HG03439 (cell line): ENCODE measurements at regions not wholly inside any gene's neighbourhood (a gene's known extent, or its start where the extent isn't known, plus 50 kb on each side); places are given as distances from the start of the nearest gene placed in this dataset.

Experiments
- ATAC-seq: cut with Tn5 transposase; IDR thresholded peaks from one replicate; pipeline ENCODE4 v1.9.1; 2021; ENCODE audit warnings: mild to moderate bottlenecking, moderate library complexity; ENCODE audit not compliant: unreplicated experiment

DNA sequence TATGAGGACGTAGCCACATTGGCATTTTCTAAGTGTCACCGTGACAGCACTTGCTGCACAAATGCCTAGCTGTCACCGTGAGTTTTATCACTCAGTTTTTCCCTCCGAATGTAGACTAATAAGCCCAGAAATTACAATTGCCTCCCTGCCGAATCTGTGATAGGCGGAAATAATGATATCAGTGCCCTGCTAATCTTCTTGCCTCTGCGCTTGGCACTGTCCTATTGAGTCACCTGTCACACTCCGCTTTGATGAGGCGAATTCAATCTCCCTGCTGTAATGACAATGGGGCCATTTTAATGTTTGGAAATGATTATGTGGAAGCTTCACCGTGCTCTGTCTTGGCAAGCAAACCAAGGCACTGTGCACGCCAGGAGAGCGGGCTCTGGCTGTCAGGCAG, 112.8 kb downstream of the LINC00237 start:
- no peak for ATAC-seq

DNA sequence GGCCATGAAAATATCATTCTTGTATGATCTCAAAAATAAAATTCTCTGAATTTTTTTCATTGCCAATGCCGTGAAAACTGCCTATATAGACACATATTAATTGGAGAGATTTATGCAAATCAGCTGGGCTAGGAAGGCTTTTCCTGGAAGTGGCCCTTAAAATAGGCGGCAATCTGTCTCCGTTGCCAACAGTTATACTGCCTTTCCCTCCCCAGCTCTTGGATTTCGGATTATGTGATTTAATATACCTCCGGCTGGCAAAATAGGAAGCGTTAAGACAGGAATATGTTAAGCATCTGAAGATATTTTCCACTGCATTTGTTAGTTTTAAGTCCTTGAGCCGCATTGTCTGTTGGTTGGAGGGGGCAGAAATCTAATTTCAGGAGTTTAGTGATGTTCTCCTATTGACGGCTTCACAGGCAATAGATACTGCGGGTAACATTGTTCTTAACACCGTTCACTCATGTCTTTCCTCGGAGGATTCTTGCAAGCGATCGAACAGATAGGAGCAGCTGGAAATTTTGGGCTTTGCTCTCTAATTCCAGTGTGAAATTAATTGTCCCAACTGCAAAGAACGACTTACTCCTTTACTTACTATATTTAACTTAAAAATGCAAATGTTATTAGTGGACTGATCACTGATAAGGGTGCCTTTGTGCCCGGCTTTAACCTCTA, 113.3 kb downstream of the LINC00237 start:
- no peak for ATAC-seq

DNA sequence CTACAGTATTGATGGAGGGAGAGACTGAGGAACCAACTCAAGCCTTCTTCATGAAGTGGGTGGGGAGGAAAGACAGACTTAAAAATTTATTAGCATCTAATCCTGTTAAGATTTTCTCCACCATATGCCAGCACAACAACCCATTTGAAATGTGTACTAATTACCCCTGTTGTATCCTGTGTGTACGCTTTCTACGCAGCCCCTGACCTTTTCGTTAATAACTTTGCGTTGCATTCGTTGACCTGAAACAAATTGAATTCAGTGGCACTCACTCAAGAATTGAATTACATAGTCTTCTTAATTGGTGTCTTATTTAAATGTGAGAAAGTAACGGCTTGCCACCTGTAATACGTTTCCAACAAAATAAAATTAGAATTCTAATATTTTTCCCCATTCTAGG, 113.9 kb downstream of the LINC00237 start:
- no peak for ATAC-seq

DNA sequence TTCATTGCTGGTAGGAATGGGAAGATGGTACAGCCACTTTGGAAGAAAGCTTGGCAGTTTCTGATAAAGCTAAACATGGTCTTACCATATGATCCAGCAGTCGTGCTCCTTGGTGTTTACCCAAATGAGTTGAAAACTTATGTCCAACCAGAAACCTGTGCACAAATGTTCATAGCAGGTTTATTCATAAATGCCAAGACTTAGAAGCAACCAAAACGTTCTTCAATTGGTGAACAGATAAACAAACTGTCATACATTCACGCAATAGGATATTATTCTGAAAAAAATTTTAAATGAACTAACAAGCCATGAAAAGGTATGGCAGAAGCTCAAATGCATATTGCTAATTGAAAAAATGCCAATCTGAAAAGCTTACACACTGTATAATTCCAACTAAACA, 117.1 kb downstream of the LINC00237 start:
- ATAC-seq, result no peak

DNA sequence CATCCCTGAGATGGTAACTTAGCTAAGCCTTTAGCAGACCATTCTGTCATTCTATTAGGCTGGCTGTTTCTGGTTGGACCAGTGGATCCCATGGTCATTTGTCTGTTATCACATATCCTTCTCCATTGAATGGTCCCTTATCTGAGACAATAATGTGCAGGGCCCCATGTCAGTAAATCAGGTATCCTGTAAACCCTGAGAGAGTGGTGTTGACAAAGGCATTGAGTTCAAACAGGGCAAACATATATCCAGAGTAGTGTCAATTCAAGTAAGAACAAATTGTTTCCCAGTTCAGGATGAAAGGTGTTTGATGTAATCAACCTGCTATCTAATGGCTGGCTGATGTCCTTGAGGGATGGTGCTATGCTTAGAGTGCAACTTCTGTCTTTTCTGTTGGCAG, 126.2 kb downstream of the LINC00237 start:
- no peak for ATAC-seq

DNA sequence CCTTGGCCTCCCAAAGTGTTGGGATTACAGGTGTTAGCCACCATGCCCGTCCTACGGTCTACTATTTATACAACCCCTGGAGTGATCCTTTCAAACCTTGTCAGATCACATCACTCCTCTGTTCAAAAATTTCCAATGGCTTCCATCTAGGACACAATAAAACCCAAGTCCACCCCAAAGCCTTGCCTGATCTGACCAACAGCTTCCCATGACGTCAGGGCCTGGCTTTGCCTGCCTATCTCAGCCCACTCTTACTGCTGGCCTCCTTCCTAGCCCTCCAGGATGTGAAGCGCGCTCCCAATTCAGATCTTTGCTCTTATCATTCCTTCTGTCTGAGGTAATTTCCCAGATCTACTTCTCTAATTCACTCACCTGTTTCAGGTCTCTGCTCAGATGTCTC, 128.4 kb downstream of the LINC00237 start:
- ATAC-seq, result no peak

DNA sequence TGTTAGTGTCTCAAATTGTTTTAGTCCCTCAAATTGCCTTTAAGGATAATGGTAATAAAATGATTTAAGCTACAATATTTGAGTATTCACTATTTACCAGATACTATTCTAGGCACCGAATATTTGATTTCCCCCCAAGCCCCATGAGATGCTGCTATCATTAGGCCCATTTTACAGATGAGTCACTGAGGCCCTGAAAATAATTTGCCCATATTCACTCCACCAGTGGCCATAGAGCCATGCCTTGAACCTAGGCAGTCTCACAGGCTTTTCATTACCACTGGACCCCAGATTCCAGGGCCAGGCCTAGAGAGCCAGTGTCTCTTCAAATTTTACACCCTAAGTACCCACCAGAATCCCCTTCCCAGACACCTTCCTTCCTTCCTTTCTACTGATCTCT, 133.7 kb downstream of the LINC00237 start:
- ATAC-seq, result no peak

DNA sequence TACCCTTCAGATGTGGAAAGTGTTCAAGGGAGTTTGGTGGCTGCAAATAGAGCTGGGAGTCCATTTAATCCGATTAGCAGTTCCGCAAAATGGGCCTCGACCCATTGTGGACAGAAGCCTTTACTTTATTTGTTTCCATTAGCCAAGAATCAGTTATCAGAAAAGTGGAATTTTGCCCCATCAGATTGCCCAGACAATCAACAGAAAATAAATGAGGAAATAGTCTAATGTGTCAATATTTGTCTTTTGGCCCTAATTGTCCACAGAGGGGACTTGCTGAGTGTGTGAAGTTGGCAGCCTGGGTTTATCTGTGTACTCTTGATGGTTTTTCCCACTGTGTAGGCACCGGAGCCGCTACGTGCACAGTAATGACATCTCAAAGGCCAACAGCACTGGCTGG, 134.3 kb downstream of the LINC00237 start:
- no peak for ATAC-seq

DNA sequence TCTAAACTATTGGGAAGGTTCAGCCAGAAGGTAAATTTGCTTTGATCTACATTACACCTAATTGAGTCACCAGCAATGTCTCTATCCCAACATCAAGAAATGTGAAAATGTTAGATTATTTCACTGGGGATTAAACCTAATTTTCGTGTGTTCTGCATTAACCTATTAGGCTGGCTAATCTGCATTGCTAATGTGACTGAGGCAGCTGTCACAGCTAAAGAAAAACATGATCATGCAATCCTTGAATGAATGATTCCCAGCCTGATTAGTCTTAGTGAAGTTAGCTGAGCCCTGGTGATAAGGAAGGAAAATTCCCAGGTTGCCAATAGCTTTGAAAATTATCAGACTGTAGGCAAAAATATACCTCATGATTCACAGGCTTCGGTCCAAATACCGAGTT, 135.3 kb downstream of the LINC00237 start:
- no peak for ATAC-seq

DNA sequence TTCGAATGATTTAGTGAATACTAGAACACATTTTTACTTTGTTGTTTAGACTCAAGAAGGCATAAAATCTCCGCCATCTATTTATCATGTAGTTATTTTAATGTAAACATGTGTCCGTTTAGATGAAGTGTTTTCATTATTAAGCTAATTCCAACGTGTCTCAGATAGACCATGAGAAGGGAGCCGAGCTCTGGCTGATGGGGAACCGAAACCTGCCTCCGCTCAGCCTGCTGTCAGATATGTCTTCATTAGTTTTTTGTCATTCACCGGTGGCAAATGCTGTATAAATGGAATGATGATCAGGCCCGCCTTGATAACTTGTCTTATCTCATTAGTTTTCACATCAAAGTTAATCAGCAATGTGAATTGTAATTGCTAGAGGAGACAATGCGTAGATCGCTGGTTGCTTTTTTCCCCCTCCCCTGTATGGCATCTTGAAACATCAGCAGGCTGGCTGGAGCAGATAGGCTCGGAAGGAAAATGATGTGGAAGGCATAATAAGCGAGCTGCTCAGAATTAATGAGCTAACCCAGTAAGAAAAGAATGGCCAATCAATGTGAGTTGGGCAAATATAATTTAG, 136.4 kb downstream of the LINC00237 start:
- ATAC-seq, result no peak

DNA sequence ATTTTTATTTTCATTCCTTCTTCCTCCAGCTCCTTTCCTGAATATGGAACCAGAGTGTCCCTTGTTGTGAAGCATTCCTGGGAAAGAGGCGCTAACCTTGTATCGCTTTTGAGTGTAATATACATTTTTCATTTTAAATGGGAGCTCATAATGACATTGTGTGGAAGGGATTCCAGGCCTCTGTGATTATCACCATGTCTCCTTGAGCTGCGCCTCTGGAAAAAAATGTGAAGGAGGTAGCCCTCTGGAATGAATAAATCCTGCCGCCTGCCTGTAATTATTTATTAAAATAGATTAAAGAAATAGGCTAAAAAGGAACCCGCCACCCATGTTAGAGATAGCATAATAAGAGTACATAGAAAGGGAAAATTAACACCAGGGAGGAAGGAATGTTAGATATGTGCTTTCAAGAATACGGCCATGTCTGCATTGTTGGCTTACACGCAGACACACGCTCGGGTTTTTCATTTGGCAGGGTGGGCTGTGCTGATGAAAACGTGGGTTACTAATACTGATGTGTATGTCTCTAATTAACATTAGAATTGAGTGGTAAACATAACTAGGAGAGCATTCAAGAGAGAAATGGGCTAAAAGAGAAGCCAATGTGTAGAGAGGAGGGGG, 138.5 kb downstream of the LINC00237 start:
- no peak for ATAC-seq

DNA sequence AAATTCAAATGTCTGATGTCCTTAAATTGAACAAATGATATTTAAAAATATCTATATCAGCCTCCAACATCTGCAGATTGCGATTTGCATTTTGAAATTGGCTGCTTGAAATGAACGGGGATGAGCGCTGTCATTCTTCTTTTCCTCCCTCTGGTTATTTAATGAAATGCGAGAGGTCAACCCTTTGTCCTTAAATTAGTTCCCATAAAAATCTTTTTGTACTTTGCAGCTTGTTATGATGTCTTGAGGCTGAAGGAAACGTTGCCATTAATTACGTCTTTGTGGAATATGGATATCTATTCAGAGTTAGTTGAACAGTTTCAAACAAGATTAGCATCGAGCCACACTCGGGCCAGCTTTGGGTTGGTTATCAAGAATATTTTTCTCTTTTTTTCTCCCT, 140.0 kb downstream of the LINC00237 start:
- ATAC-seq, result no peak

DNA sequence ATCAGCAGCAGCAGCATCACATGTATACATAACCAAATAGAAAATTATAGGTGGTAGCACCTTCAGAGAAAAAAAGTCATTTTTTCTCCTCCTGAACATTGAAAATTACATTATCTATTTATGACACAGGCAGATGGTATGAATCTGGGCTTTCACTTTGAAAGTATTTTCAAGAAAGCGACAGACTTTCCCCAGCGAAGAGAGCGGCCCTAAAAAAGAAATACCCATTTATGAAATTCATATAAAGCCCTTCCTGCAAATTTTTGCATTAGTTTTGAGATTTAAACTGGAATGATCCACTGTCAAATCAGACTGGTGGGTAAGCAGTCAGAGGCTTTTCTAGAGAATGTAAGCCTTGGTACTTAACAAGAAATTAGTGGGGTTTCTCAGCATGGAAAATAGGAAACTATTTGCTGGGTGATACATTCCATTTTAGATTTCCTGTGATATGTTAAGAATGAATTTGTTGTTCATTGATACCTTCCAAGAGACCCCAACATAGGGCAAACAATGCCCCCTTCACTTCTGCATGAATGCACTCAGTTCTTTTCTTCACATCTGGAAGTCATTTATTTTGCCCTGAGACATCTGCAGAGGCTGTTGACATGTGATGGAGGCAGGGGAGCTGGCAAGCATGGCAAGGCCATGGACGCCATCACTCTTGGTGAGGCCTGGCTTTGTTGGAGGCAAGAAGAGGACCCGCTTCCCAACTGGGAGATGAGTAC, 147.0 kb downstream of the LINC00237 start:
- no peak for ATAC-seq

DNA sequence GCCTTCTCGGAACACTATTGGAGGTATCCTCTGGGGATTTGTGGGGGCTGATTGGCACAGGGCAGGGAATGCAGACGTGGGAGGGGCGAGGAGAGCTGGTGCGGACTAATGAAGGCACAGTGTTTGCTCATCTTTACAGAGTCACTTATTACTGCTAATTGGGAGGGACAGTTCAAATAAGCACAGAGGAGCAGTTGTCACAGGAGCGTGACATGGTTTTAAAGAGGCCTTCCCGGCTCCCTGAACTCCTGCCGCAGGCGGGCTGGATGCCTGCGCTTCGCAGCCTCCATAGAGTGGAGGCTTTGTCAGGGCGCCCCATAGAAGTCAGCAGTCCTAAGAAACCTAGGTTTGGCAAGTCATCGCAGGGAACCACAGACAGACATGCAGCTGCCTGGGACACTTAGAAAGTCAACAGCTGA, 149.6 kb downstream of the LINC00237 start:
- no peak for ATAC-seq

DNA sequence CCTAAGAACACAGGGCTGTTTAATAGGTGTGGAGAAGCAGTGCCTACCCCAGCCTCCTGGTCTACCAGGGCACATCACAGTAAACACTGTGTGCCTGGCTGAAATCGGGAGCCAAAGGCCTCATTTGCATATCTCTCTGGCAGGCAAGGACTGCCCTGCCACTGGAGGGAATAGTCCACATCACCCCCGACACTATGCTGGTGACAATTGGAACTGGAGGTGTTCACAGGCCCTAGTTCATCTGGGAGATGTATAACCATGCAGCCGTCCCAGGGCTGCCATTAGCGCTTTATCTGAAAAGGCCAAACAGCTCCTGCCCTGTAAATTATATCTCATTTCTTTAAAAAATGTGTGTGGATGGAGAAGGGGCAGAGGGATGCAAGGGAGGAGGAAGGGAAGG, 150.3 kb downstream of the LINC00237 start:
- no peak for ATAC-seq

DNA sequence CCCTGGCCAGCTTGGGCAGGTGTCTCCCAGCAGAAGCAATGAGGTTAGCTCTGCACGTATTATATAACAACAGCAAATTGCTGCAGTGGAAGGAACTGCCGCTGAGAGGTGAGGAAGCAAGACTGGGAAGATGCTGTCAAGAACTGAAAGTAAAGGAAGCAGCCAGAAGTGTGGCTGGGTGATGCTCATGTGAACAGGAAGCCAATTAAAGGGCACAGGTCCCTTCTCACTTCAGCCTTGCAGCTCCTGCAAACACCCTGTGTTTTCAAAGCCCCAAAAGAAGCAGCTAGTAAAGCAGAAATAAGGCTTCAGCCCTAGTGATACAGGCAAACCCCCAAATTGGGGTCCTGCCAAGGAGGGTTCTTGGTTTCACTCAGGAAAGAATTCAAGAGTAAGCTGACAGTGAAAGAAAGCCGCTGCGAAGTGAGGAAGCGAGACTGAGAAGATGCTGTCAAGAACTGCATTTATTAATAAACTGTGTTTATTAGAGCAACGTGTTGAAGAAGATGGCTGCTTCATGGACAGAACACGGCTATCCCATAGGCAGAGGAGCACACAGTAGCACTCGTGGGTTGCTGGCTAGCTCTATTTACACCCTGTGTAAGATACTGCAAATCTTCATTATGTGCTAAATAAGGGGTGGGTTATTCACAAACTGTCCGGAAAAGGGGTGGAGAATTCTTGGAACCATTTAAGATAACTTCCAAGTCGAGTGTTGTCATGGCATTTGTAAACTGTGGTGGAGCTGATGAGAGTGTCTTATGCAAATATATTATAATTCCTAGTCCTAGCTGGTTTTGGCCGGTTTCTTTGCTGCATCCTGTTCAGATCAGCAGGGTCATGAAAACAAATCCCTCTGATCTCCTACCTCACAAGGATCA, 152.2 kb downstream of the LINC00237 start:
- no peak for ATAC-seq

DNA sequence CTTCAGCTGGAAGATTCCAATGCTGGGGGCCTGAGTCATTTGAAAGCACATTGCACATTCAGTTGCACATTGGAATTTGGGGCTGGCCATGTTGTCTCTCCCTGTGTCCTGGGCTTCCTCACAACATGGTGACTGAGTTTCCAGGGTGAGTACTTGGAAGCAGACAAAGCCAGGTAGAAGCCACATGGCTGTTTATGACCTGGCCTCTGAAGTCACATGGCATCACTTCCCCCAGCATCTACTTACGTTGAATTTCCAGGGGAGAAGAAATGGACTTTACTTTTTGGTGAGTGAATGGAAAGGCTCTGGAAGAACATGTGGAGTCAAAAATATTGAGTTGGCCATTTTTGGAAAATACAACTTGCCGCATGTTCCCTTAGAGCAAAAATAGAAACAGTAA, 155.5 kb downstream of the LINC00237 start:
- no peak for ATAC-seq

DNA sequence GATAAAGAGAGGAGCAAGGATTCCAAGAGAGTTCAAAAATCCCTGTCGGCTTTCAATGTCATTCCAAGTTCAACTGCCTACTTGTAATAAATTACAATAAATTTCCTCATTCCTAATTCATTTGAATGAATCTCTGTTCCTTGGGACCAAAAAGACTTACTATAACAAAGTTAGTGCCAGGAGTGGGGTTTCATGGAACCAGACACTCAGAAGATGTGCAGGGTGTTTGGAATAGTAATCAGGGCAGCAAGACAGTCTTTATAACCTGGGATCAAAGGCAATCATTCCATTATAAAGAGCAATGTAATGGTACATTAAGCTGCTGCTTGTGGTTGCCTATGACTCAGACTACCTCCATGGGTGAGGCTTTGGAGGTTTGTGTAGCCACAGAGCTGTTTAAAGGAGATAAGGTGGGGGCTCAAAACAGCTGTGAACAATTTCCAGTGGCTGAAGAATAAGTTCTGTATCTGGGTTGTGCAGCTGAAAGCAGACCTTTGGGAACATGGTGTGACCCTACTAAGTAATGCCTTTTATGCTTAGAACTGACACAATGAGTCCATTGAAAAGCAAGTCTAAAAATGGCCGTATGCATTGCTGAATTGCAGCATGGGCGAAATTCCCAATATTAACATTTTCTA, 159.9 kb downstream of the LINC00237 start:
- no peak for ATAC-seq

DNA sequence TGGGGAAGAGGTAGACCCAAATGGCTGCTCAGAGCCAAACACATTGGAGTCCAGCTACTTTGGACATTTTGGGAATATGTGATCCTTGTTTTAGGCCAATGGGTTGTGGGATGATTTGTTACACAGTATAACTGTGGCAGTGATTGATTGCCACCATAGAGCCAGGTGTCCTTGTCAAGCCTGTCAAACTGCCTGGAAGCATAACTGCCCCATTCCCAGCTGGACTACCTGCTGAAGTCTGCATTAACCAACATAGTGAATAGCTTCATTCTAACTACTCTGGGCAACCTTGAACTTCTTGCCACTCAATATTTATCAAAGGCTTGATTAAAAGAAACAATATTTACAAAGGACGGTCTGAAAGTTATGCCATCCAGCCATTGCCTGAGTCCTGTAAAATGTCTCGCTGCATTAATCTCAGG, 164.7 kb downstream of the LINC00237 start:
- no peak for ATAC-seq

DNA sequence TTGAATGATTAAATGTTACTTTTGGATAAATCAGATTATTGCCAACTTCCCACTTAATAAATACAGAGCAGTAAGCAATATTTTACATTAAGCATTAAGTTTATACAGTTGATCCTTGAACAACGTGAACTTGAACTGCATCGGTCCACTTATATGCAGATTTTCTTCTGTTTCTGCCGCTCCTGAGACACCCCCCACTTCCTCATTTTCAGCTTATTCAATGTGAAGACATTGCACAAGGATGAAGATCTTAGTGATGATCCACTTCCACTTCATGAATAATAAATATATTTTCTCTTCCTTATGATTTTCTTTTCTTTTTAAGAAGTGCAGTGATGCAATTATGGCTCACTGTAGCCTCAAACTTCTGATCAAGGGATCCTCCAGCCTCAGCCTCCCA, 167.2 kb downstream of the LINC00237 start:
- ATAC-seq, result no peak
